Prostate gland (tissue), 2 donors: ENCODE measurements at regions not wholly inside any gene's neighbourhood (a gene's known extent, or its start where the extent isn't known, plus 50 kb on each side); places are given as distances from the start of the nearest gene placed in this dataset.

ENCODE experiments used
- POLR2A ChIP-seq: fragments of 450-650 bp; IDR thresholded peaks from one replicate; pipeline ENCODE4 v1.6.1; 2016; ENCODE audit warnings: antibody characterized with exemption, mild to moderate bottlenecking
- POLR2AphosphoS5 ChIP-seq: sonication (generic); formaldehyde crosslinking; IDR thresholded peaks from one replicate; pipeline ENCODE4 v1.6.1; 2017; ENCODE audit warnings: antibody characterized with exemption
- TF ChIP-seq, protein P1 (sequence below), 4 experiments: fragments of 200-600 bp in 2 of 4; fragments of 450-650 bp in 2 of 4; sonication (generic) in 2 of 4; IDR thresholded peaks; 1 replicate in 3 of 4; 2 replicates in 1 of 4; pipeline ENCODE4 v1.5.1; 2016 to 2019; ENCODE audit warnings: antibody characterized with exemption in 4 of 4, mild to moderate bottlenecking in 2 of 4, moderate library complexity in 2 of 4

DNA sequence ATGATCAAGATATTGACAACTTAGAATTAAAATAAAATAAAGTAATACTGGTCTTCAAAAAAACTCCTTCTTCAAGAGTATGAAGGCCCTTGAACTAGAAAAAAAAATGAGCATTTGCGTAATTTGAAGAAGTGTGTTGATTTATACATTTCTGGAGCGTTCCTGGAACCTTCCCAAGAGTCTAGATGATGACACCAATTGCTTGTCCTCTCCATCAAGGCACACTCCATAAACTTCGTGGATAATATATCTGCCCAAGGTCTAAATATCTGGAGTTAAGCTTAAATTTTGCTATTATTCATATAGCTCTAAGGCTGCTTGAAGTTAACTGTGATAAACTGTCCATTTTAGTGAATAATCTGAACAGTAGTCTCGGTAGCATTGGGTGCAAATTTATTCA lies 361.3 kb upstream of the CNTN5 start:
- no peak for TF ChIP-seq POLR2AphosphoS5
- TF ChIP-seq, protein P1, sequence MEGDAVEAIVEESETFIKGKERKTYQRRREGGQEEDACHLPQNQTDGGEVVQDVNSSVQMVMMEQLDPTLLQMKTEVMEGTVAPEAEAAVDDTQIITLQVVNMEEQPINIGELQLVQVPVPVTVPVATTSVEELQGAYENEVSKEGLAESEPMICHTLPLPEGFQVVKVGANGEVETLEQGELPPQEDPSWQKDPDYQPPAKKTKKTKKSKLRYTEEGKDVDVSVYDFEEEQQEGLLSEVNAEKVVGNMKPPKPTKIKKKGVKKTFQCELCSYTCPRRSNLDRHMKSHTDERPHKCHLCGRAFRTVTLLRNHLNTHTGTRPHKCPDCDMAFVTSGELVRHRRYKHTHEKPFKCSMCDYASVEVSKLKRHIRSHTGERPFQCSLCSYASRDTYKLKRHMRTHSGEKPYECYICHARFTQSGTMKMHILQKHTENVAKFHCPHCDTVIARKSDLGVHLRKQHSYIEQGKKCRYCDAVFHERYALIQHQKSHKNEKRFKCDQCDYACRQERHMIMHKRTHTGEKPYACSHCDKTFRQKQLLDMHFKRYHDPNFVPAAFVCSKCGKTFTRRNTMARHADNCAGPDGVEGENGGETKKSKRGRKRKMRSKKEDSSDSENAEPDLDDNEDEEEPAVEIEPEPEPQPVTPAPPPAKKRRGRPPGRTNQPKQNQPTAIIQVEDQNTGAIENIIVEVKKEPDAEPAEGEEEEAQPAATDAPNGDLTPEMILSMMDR (IDR thresholded peaks at IDR 0.05) = no peak
- TF ChIP-seq POLR2A = no peak
